CD4-positive, CD25-positive, alpha-beta regulatory T cell (primary cell): ENCODE measurements at regions not wholly inside any gene's neighbourhood (a gene's known extent, or its start where the extent isn't known, plus 50 kb on each side); places are given as distances from the start of the nearest gene placed in this dataset.

ENCODE experiments used
- ATAC-seq, 2 donors: fragments of 150-1000 bp; cut with Tn5 transposase; one replicate each; pipeline ENCODE4 v1.10.0; 2021; ENCODE audit warnings: low read depth in 2 of 2, moderate number of reproducible peaks in 2 of 2, moderate library complexity in 1 of 2
- DNase-seq, 3 donors: peaks; one replicate each; pipeline versions ENCODE4 v3.0.0 to v3.0.0-alpha.2; 2012 to 2022; ENCODE audit warnings: mixed read lengths in 1 of 3
- H3K27ac ChIP-seq: one replicate; pipeline ENCODE4 v1.7.0; 2013; ENCODE audit warnings: mild to moderate bottlenecking, low read length; ENCODE audit not compliant: insufficient read depth, poor library complexity, severe bottlenecking
- H3K27me3 ChIP-seq: one replicate; pipeline ENCODE4 v1.7.0; 2013; ENCODE audit warnings: low read length; ENCODE audit not compliant: control insufficient read depth, insufficient read depth
- H3K36me3 ChIP-seq: one replicate; pipeline ENCODE4 v1.7.0; 2013; ENCODE audit warnings: mild to moderate bottlenecking, low read length, moderate library complexity; ENCODE audit not compliant: control insufficient read depth, insufficient read depth
- H3K4me1 ChIP-seq: 2 replicates; pipeline ENCODE4 v1.7.0; 2013; ENCODE audit warnings: mild to moderate bottlenecking, low read length; ENCODE audit not compliant: insufficient read depth, control insufficient read depth, poor library complexity, severe bottlenecking
- H3K4me3 ChIP-seq: one replicate; pipeline ENCODE4 v1.7.0; 2013; ENCODE audit warnings: low read depth, mild to moderate bottlenecking, low read length, moderate library complexity
- H3K9me3 ChIP-seq, 2 experiments: 1 replicate in 1 of 2; 2 replicates in 1 of 2; pipeline ENCODE4 v1.7.0; 2013; ENCODE audit warnings: low read length in 2 of 2, mild to moderate bottlenecking in 1 of 2, moderate library complexity in 1 of 2; ENCODE audit not compliant: control insufficient read depth in 2 of 2
- H3K27ac Mint-ChIP-seq, 3 donors: one replicate each; pipeline ENCODE4 v1.8.0; 2020 to 2022; ENCODE audit warnings: mild to moderate bottlenecking in 3 of 3, mixed read lengths in 3 of 3, moderate library complexity in 2 of 3
- H3K27me3 Mint-ChIP-seq: one replicate; pipeline ENCODE4 v1.8.0; 2022; ENCODE audit warnings: mild to moderate bottlenecking, mixed read lengths
- H3K36me3 Mint-ChIP-seq: one replicate; pipeline ENCODE4 v1.8.0; 2020; ENCODE audit warnings: mixed read lengths
- H3K4me1 Mint-ChIP-seq, 4 donors: one replicate each; pipeline ENCODE4 v1.8.0; 2020 to 2022; ENCODE audit warnings: mixed read lengths in 4 of 4, mild to moderate bottlenecking in 1 of 4
- H3K4me3 Mint-ChIP-seq, 4 donors: one replicate each; pipeline ENCODE4 v1.8.0; 2020 to 2022; ENCODE audit warnings: mild to moderate bottlenecking in 4 of 4, mixed read lengths in 4 of 4, moderate library complexity in 3 of 4
- H3K9me3 Mint-ChIP-seq, 7 donors: one replicate each; pipeline ENCODE4 v1.8.0; 2020 to 2022; ENCODE audit warnings: mixed read lengths in 7 of 7, mild to moderate bottlenecking in 3 of 7, moderate library complexity in 2 of 7

- Mint-ChIP-seq H3K4me1 (peaks cover 16 to 48% (median 31%) of the 10 kb centered on the region in 4 donors), H3K9me3 (peaks cover 0 to 4% (median 0%) of the 10 kb centered on the region in 7 donors), H3K27ac (peak overlapping the region in 1 of 3 donors; percentile 67), H3K4me3 (no peak overlapping the region), H3K36me3 (no peaks in the 10 kb centered on the region), H3K27me3 (peaks cover 5% of the 10 kb centered on the region)
- Histone ChIP-seq H3K4me1 (peaks cover 25% of the 10 kb centered on the region), H3K36me3 (no peaks in the 10 kb centered on the region), H3K4me3 (no peak overlapping the region), H3K27me3 (no peaks in the 10 kb centered on the region), H3K27ac (no peak overlapping the region), H3K9me3 (peaks cover 0 to 3% of the 10 kb centered on the region in 2 experiments)
- DNase-seq, result no peak
- no peak for ATAC-seq
These were observed 88.9 kb upstream of the SLC38A2 start for GRCh38 chr12:46461459-46461858.

DNA sequence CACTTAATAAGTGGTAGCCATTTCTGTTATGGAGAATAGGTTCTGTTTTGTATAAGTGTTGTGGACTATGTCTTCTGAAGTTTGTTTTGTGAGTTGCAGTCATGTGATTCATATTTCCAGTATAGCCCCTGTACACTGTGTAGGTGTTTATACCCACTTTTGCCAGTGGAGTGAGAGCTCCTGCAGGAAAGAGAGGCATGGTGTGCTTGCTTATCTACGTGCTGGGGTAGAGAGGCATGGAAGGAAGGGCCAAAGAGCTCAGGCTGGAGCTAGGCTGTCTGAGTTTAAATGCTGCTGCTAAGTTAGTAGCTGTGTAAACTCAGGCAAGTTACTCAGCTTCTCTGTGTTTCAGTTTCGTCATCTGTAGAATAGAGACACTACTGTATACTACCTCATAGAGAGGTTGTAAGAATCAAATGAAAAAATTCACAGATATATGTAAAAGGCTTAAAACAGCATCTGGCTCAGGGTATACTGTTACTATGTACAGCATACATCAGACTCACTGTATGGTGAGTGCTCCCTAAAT is 88.2 kb upstream of the SLC38A2 start:
- ATAC-seq (peak in 1 of 2 donors; percentile 33), DNase-seq (peak in 1 of 3 donors; percentile 26)
- Histone ChIP-seq H3K4me1 (peaks cover 25% of the 10 kb centered on the region), H3K27ac (no peak overlapping the region), H3K27me3 (no peaks in the 10 kb centered on the region), H3K36me3 (no peaks in the 10 kb centered on the region), H3K9me3 (peaks cover 0 to 3% of the 10 kb centered on the region in 2 experiments), H3K4me3 (no peak overlapping the region)
- Mint-ChIP-seq H3K9me3 (peaks cover 0 to 4% (median 0%) of the 10 kb centered on the region in 7 donors), H3K4me1 (peaks cover 18 to 54% (median 34%) of the 10 kb centered on the region in 4 donors), H3K27me3 (no peaks in the 10 kb centered on the region), H3K27ac (peak overlapping the region; percentile 53 to 78 (median 67)), H3K36me3 (no peaks in the 10 kb centered on the region), H3K4me3 (peak overlapping the region in 3 of 4 donors; percentile 37 to 69 (median 44))

DNA sequence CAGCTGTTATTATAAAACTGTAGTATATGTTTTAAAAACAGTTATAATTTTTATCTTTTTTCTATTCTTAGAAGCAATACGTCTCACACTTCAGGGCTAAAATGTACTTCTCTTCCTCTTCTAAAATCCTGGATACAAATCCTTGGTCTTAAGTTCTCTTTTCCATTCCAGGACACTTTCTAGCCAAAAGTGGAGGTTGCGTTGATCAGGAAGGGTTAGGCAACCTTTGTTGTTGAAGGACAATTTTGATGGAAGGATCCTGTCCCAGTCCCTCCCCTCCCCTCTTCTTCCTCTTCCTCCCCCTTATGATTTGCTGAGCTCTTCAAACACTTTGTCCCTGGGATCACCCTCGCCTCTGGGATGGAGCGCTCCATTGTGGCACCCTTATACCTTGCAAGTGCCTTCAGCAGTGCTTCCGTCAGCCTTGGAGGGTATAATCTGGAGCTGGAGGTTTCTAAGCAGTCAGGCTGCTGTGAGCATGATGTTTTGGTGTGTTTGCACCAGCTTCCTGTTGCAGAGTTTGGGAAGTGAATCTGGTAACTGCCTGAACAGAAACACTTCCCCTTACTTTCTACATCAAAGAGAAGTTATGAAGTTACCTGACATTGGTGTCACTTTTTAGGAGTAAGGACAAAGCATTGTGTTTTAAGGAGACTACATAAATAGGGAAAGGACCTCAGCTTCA is 87.4 kb upstream of the SLC38A2 start:
- H3K36me3 Mint-ChIP-seq, result no peaks in the 10 kb centered on the region
- peak in 1 of 3 donors; percentile 50 for DNase-seq
- H3K9me3 Mint-ChIP-seq, result peaks cover 0 to 3% (median 0%) of the 10 kb centered on the region in 7 donors
- H3K4me3 Mint-ChIP-seq, result peak overlapping the region in 3 of 4 donors; percentile 65 to 83 (median 75)
- H3K27ac Mint-ChIP-seq, result peak overlapping the region; percentile 67 to 89 (median 82)
- no peaks in the 10 kb centered on the region for H3K27me3 ChIP-seq
- peaks cover 0 to 3% of the 10 kb centered on the region in 2 experiments for H3K9me3 ChIP-seq
- no peak overlapping the region for H3K27ac ChIP-seq
- no peaks in the 10 kb centered on the region for H3K27me3 Mint-ChIP-seq
- H3K4me1 ChIP-seq, result peaks cover 25% of the 10 kb centered on the region
- H3K4me1 Mint-ChIP-seq, result peaks cover 18 to 61% (median 41%) of the 10 kb centered on the region in 4 donors
- peak in 1 of 2 donors; percentile 45 for ATAC-seq
- peak overlapping the region; percentile 28 for H3K4me3 ChIP-seq
- H3K36me3 ChIP-seq, result no peaks in the 10 kb centered on the region

DNA sequence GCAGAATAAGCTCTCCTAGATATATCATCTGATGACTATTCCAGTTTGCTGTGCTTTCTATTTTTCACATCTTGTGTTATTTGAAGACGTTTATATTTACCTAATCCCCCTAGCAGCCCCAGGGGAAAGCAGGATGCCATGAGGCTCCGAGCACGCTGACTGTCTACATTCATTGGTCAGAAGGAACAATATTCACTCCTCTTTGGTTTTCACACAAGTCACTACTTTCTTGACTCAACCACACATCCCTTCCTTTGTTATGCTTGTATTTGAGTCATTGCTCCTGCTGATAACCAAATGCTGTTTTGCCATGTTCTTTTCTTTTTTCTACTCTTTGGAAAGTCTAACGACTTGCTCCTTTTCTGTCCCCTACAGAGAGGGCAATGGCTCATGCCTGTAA is 86.5 kb upstream of the SLC38A2 start:
- Mint-ChIP-seq H3K4me3 (peak overlapping the region; percentile 3 to 69 (median 30)), H3K36me3 (no peaks in the 10 kb centered on the region), H3K27ac (peak overlapping the region; percentile 37 to 72 (median 42)), H3K4me1 (peaks cover 18 to 67% (median 44%) of the 10 kb centered on the region in 4 donors), H3K9me3 (no peaks in the 10 kb centered on the region), H3K27me3 (no peaks in the 10 kb centered on the region)
- peak overlapping the region; percentile 46 for H3K4me3 ChIP-seq
- H3K9me3 ChIP-seq, result no peaks in the 10 kb centered on the region
- DNase-seq (peak in 1 of 3 donors; percentile 49), ATAC-seq (peak; percentile 21 to 37)
- H3K27ac ChIP-seq, result no peak overlapping the region
- peaks cover 25% of the 10 kb centered on the region for H3K4me1 ChIP-seq
- H3K36me3 ChIP-seq, result no peaks in the 10 kb centered on the region
- H3K27me3 ChIP-seq, result no peaks in the 10 kb centered on the region

- ATAC-seq (peak; percentile 41 to 63), DNase-seq (peak in 2 of 3 donors; percentile 10 to 81)
- H3K9me3 Mint-ChIP-seq, result no peaks in the 10 kb centered on the region
These were observed 86.0 kb upstream of the SLC38A2 start for GRCh38 chr12:46458500-46459102.

GRCh38 chr12:46457958-46458357 is 85.4 kb upstream of the SLC38A2 start:
- no peaks in the 10 kb centered on the region for H3K36me3 ChIP-seq
- no peak overlapping the region for H3K4me3 Mint-ChIP-seq
- H3K27me3 ChIP-seq, result no peaks in the 10 kb centered on the region
- no peak overlapping the region for H3K27ac Mint-ChIP-seq
- H3K36me3 Mint-ChIP-seq, result no peaks in the 10 kb centered on the region
- H3K9me3 ChIP-seq, result no peaks in the 10 kb centered on the region
- no peaks in the 10 kb centered on the region for H3K27me3 Mint-ChIP-seq
- H3K4me1 ChIP-seq, result peaks cover 25% of the 10 kb centered on the region
- peaks cover 18 to 67% (median 44%) of the 10 kb centered on the region in 4 donors for H3K4me1 Mint-ChIP-seq
- ATAC-seq, result no peak
- no peak for DNase-seq
- no peak overlapping the region for H3K27ac ChIP-seq
- no peaks in the 10 kb centered on the region for H3K9me3 Mint-ChIP-seq
- H3K4me3 ChIP-seq, result no peak overlapping the region

More at GRCh38 chr12:46458500-46459102, 86.0 kb upstream of the SLC38A2 start:
- H3K27me3 Mint-ChIP-seq, result no peaks in the 10 kb centered on the region
- H3K27ac ChIP-seq, result no peak overlapping the region
- H3K4me1 ChIP-seq, result peaks cover 25% of the 10 kb centered on the region
- no peaks in the 10 kb centered on the region for H3K27me3 ChIP-seq
- peak overlapping the region; percentile 46 for H3K4me3 ChIP-seq
- no peaks in the 10 kb centered on the region for H3K9me3 ChIP-seq
- H3K4me3 Mint-ChIP-seq, result peak overlapping the region in 3 of 4 donors; percentile 3 to 69 (median 13)
- peaks cover 18 to 67% (median 44%) of the 10 kb centered on the region in 4 donors for H3K4me1 Mint-ChIP-seq
- no peaks in the 10 kb centered on the region for H3K36me3 ChIP-seq
- peak overlapping the region; percentile 37 to 72 (median 42) for H3K27ac Mint-ChIP-seq
- no peaks in the 10 kb centered on the region for H3K36me3 Mint-ChIP-seq

DNA sequence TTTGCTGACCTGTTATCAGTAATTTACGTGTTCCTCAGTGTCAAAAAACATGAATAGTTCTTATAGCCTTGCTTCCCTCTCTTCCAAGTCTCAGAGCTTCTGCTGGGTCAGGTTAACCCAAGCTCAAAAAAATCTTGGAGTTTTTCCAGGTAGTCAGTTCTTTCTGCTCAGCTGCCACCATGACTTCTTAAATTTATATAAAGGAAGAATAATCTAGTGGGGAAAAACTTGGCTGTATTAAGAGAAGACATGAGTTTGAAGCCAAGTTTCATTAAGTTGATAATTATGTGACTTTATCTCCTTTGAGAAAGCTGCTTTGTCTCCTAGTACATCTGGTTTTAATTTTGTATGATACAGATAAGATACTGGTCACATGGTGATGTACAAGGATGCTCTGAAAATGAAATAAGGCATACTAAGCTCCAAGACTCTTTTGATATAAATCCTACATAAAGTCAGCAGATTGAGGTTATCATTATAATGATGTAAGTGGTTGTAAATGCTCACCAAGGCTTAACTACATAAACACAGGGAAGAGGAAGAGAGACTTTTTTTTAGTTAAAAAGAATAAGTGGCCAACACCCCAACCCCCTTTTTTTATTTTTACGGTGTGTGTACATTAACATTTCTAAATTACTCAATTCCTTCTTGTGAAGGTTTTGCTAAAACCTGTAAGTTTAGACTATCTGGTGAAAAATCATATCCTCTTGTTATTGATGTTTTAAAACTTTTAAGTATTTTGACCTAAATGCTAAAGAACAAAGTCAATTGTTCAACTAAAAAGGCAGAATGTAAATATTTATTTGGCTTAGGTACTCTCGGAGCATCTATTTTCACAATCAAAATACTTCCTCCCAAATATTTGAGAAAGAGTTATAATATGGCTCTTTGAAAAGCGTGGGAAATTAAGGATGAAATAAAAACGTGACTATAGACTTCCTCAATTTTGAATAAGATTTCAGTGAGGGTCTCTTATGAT is 84.1 kb upstream of the SLC38A2 start:
- ATAC-seq (no peak), DNase-seq (no peak)
- Mint-ChIP-seq H3K27me3 (peaks cover 5% of the 10 kb centered on the region), H3K36me3 (no peaks in the 10 kb centered on the region), H3K9me3 (no peaks in the 10 kb centered on the region), H3K4me3 (peak overlapping the region in 2 of 4 donors; percentile 6 to 43), H3K4me1 (peaks cover 23 to 68% (median 47%) of the 10 kb centered on the region in 4 donors), H3K27ac (peak overlapping the region in 2 of 3 donors; percentile 26 to 76)
- Histone ChIP-seq H3K27ac (no peak overlapping the region), H3K27me3 (no peaks in the 10 kb centered on the region), H3K4me1 (peaks cover 25% of the 10 kb centered on the region), H3K36me3 (no peaks in the 10 kb centered on the region), H3K4me3 (no peak overlapping the region), H3K9me3 (no peaks in the 10 kb centered on the region)
